ENCODE measurements at regions not wholly inside any gene's neighbourhood (a gene's known extent, or its start where the extent isn't known, plus 50 kb on each side); places are given as distances from the start of the nearest gene placed in this dataset.

DNA sequence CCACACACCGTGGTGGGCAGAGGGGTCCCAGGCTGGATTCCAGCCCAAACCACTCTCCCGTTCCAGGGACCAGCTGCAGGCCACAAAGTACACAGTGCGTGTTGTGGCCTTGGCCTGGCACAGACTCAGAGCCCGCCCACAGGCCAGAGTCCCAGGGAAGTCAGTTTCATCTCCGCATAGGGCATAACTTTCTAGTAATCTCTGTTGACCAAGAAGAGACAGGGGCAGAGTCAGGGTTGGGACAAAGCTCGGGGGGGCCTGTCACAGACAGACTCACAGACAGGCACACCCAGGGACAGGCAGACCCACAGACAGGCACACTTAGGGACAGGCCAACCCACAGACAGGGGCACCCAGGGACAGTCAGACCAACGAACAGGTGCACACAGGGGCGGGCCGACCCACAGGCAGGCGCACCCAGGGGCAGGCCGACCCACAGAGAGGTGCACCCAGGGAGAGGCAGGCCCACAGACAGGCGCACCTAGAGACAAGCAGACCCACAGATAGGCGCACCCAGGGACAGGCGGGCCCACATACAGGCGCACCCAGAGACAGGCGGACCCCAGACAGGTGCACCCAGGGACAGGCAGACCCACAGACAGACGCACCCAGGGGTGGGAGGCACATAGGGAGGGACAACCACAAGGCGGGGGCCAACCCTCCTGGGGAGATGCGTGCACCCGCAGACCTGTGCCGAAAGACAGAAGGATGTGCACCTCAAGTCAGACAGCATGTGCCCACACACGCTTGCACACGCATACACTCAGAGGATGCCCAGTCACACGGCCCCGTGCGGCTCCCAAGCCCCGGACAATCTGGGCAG is 323.3 kb upstream of the RTL1 start (continued):
- TF ChIP-seq ISL2 (CRISPR knock-in tag; IDR thresholded peaks at IDR 0.05) (no peak; the same call in 1 of the 2 replicates), HDAC1 (CRISPR knock-in tag; IDR thresholded peaks at IDR 0.05) (peak; percentile 85), GABPB1 (CRISPR knock-in tag; IDR thresholded peaks at IDR 0.05) (peak; percentile 37), ETV5 (CRISPR knock-in tag; IDR thresholded peaks at IDR 0.05; ENCODE audit: borderline replicate concordance) (peak; percentile 52; the same call in 1 of the 2 replicates), ZNF772 (CRISPR knock-in tag; IDR thresholded peaks at IDR 0.05) (0 out of 2 replicates have a peak, but pooled peaks have one; percentile 58), HNF4G (IDR thresholded peaks at IDR 0.05; ENCODE audit: borderline replicate concordance, low read depth, low read length) (peak; percentile 81), HNF4G (CRISPR knock-in tag; IDR thresholded peaks at IDR 0.05; ENCODE audit: borderline replicate concordance, low read depth) (peak; percentile 48; the same call in 1 of the 2 replicates), CREM (IDR thresholded peaks at IDR 0.05) (peak; percentile 73; the same call in 1 of the 2 replicates), CREM (CRISPR knock-in tag; IDR thresholded peaks at IDR 0.05) (no peak), ZBTB37 (CRISPR knock-in tag; IDR thresholded peaks at IDR 0.05) (0 out of 2 replicates have a peak, but pooled peaks have one; percentile 56), ARID5B (CRISPR knock-in tag; IDR thresholded peaks at IDR 0.05) (peak; percentile 93), ZNF180 (CRISPR knock-in tag; IDR thresholded peaks at IDR 0.05; ENCODE audit: borderline replicate concordance, low read depth) (no peak), LBX2 (CRISPR knock-in tag; IDR thresholded peaks at IDR 0.05; ENCODE audit: borderline replicate concordance) (0 out of 2 replicates have a peak, but pooled peaks have one; percentile 24)
- TF ChIP-seq, protein P1, sequence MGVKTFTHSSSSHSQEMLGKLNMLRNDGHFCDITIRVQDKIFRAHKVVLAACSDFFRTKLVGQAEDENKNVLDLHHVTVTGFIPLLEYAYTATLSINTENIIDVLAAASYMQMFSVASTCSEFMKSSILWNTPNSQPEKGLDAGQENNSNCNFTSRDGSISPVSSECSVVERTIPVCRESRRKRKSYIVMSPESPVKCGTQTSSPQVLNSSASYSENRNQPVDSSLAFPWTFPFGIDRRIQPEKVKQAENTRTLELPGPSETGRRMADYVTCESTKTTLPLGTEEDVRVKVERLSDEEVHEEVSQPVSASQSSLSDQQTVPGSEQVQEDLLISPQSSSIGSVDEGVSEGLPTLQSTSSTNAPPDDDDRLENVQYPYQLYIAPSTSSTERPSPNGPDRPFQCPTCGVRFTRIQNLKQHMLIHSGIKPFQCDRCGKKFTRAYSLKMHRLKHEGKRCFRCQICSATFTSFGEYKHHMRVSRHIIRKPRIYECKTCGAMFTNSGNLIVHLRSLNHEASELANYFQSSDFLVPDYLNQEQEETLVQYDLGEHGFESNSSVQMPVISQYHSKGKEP (CRISPR knock-in tag; IDR thresholded peaks at IDR 0.05): no peak
- TF ChIP-seq, protein P2, sequence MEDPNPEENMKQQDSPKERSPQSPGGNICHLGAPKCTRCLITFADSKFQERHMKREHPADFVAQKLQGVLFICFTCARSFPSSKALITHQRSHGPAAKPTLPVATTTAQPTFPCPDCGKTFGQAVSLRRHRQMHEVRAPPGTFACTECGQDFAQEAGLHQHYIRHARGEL (CRISPR knock-in tag; IDR thresholded peaks at IDR 0.05): 0 out of 2 replicates have a peak, but pooled peaks have one; percentile 48
- TF ChIP-seq, protein P3, sequence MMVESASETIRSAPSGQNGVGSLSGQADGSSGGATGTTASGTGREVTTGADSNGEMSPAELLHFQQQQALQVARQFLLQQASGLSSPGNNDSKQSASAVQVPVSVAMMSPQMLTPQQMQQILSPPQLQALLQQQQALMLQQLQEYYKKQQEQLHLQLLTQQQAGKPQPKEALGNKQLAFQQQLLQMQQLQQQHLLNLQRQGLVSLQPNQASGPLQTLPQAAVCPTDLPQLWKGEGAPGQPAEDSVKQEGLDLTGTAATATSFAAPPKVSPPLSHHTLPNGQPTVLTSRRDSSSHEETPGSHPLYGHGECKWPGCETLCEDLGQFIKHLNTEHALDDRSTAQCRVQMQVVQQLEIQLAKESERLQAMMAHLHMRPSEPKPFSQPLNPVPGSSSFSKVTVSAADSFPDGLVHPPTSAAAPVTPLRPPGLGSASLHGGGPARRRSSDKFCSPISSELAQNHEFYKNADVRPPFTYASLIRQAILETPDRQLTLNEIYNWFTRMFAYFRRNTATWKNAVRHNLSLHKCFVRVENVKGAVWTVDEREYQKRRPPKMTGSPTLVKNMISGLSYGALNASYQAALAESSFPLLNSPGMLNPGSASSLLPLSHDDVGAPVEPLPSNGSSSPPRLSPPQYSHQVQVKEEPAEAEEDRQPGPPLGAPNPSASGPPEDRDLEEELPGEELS (CRISPR knock-in tag; IDR thresholded peaks at IDR 0.05): peak; percentile 71
